GM18867 (cell line): ENCODE measurements at regions not wholly inside any gene's neighbourhood (a gene's known extent, or its start where the extent isn't known, plus 50 kb on each side); places are given as distances from the start of the nearest gene placed in this dataset.
A peak's percentile ranks its signal among the peaks of the same experiment; 100 is the strongest.
"Not testable (repeated sequence)": the region's sequence is repeated elsewhere in the genome, so short reads cannot be mapped to it uniquely, and the experiment has no call there.

Source experiments
- ATAC-seq: cut with Tn5 transposase; IDR thresholded peaks from one replicate; pipeline ENCODE4 v1.9.1; 2021; ENCODE audit warnings: mild to moderate bottlenecking, moderate library complexity; ENCODE audit not compliant: unreplicated experiment

- ATAC-seq = no peak
Observed at GRCh38 chr11:80748207-80748925, 1307.5 kb upstream of the TENM4 start.

GRCh38 chr11:80746300-80746699, 1305.5 kb upstream of the TENM4 start:
- ATAC-seq = no peak

GRCh38 chr11:80745416-80745815, 1304.6 kb upstream of the TENM4 start:
- no peak for ATAC-seq

- no peak for ATAC-seq
Observed at GRCh38 chr11:80733790-80734189, 1293.0 kb upstream of the TENM4 start.

GRCh38 chr11:80733361-80733760, 1292.5 kb upstream of the TENM4 start:
- ATAC-seq = no peak

- peak; percentile 93 for ATAC-seq
Observed at GRCh38 chr11:80727315-80727714, 1286.5 kb upstream of the TENM4 start.

GRCh38 chr11:80726236-80726635, 1285.4 kb upstream of the TENM4 start:
- no peak for ATAC-seq

GRCh38 chr11:80724366-80724765, 1283.5 kb upstream of the TENM4 start:
- no peak for ATAC-seq

- no peak for ATAC-seq
Observed at GRCh38 chr11:80722629-80723028, 1281.8 kb upstream of the TENM4 start.

GRCh38 chr11:80720295-80720694, 1279.5 kb upstream of the TENM4 start:
- ATAC-seq = no peak

- ATAC-seq = no peak
Observed at GRCh38 chr11:80719292-80719646, 1278.4 kb upstream of the TENM4 start.

GRCh38 chr11:80718611-80719291, 1277.9 kb upstream of the TENM4 start:
- no peak for ATAC-seq

GRCh38 chr11:80702264-80702663, 1261.4 kb upstream of the TENM4 start:
- no peak for ATAC-seq

GRCh38 chr11:80700386-80700785, 1259.6 kb upstream of the TENM4 start:
- no peak for ATAC-seq

GRCh38 chr11:80699406-80700177, 1258.8 kb upstream of the TENM4 start:
- ATAC-seq = not testable (repeated sequence)

GRCh38 chr11:80698637-80699036, 1257.8 kb upstream of the TENM4 start:
- no peak for ATAC-seq

- no peak for ATAC-seq
Observed at GRCh38 chr11:80694385-80694784, 1253.6 kb upstream of the TENM4 start.

GRCh38 chr11:80687941-80688340, 1247.1 kb upstream of the TENM4 start:
- ATAC-seq = no peak

GRCh38 chr11:80686889-80687288, 1246.1 kb upstream of the TENM4 start:
- no peak for ATAC-seq

- ATAC-seq = no peak
Observed at GRCh38 chr11:80673566-80673965, 1232.7 kb upstream of the TENM4 start.

GRCh38 chr11:80669620-80670019, 1228.8 kb upstream of the TENM4 start:
- ATAC-seq = no peak

- no peak for ATAC-seq
Observed at GRCh38 chr11:80668039-80668438, 1227.2 kb upstream of the TENM4 start.
